ENCODE measurements at regions not wholly inside any gene's neighbourhood (a gene's known extent, or its start where the extent isn't known, plus 50 kb on each side); places are given as distances from the start of the nearest gene placed in this dataset.

- TF ChIP-seq SIN3A (IDR thresholded peaks at IDR 0.05; ENCODE audit: borderline replicate concordance, insufficient read depth, low read depth, low read length) (no peak), CTCF (IDR thresholded peaks at IDR 0.05) (no peak)
These were observed 123.2 kb upstream of the BNIP2 start for GRCh38 chr15:59812250-59812870.

Data from Panc1 (cell line).